Choroid plexus epithelial cell (primary cell): ENCODE measurements at regions not wholly inside any gene's neighbourhood (a gene's known extent, or its start where the extent isn't known, plus 50 kb on each side); places are given as distances from the start of the nearest gene placed in this dataset.

Experiments
- DNase-seq: peaks from one replicate; pipeline ENCODE4 v3.0.0-alpha.2; 2010; ENCODE audit warnings: low read depth
- H3K4me3 ChIP-seq: 2 replicates; pipeline ENCODE4 v1.5.1; 2011; ENCODE audit warnings: low read depth, mild to moderate bottlenecking, control low read depth, low read length, moderate library complexity
- TF ChIP-seq, protein P1 (sequence below): conservative IDR thresholded peaks from 2 replicates; pipeline ENCODE4 v1.5.1; 2011; ENCODE audit warnings: low read depth, mild to moderate bottlenecking, control low read depth, inconsistent platforms, low read length, moderate library complexity

DNA sequence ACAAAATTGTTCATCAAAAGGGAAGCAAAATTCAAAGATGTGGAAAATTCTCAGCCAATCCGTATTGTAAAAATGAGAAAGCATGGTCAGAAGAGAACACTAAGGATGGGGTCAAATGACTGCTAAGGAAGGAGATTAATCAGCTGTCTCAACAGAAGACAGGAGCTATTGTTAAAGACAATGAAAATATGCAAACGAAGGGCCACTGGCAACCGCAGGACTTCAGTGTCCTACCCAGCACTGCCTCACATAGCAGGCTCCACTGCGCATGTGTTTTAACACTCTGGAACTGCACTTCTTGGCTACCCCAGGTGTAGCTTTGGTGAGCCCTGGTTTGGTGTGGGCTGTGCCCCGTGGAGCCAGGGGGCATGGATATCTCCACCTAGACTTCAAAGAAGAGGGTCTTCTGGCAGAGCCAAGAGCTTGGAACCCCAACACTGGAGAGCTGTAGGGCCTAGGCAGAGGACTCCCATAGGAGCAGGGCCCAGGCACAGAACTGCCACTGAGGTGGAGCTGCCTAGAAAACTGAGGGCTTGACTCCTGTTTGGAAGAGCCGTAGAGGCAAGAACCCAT is 176.2 kb upstream of the GDF10 start:
- DNase-seq, result no peak
- no peak overlapping the region for H3K4me3 ChIP-seq
- TF ChIP-seq, protein P1, sequence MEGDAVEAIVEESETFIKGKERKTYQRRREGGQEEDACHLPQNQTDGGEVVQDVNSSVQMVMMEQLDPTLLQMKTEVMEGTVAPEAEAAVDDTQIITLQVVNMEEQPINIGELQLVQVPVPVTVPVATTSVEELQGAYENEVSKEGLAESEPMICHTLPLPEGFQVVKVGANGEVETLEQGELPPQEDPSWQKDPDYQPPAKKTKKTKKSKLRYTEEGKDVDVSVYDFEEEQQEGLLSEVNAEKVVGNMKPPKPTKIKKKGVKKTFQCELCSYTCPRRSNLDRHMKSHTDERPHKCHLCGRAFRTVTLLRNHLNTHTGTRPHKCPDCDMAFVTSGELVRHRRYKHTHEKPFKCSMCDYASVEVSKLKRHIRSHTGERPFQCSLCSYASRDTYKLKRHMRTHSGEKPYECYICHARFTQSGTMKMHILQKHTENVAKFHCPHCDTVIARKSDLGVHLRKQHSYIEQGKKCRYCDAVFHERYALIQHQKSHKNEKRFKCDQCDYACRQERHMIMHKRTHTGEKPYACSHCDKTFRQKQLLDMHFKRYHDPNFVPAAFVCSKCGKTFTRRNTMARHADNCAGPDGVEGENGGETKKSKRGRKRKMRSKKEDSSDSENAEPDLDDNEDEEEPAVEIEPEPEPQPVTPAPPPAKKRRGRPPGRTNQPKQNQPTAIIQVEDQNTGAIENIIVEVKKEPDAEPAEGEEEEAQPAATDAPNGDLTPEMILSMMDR, result no peak

DNA sequence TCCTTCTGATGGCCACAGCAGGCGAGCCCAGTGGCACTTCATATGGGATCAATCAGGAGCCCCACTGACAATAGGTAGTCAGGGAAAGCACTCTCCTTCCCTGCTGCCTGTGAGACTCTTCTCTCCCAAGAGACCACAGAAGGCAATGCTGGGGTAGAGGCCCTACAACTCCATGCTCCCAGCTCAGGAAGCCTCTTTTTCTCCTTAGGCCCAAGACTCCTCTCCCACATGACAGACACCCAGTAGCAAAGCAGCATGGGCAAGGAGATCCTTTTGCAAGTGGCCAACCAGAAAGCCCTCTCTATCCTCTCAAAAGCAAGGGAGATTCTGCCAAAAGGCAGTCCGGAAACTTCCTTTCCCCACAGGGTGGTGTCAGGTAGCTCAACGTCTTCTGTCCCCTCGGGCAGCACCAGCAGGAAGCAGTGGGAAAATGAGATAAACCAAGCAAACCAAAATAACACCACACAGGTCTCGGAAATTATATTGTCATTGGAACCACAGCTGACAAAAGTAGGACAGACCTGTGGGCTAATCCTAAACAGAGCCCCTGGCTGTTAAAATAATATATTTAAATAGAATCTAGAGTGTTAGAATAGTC is 172.7 kb upstream of the GDF10 start:
- H3K4me3 ChIP-seq, result no peak overlapping the region
- DNase-seq, result no peak
- TF ChIP-seq, protein P1, result no peak

DNA sequence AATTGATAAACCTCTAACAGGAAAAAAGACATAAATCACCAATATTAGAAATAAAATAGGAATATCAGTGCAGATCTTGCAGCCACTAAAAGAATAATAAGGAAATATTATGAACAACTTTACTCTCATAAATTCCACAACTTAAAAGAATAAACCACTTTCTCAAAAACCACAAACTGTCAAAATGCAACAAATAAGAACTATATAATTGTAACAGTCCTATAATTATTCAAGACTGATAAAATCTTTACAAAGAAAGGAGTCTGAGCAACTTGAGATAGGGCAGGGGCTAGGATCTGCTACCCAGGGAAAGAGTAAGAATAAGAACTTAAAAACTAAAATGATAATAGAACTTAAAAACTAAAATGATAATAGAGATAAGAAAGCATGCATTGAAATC is 169.5 kb upstream of the GDF10 start:
- no peak overlapping the region for H3K4me3 ChIP-seq
- TF ChIP-seq, protein P1, result no peak
- no peak for DNase-seq

DNA sequence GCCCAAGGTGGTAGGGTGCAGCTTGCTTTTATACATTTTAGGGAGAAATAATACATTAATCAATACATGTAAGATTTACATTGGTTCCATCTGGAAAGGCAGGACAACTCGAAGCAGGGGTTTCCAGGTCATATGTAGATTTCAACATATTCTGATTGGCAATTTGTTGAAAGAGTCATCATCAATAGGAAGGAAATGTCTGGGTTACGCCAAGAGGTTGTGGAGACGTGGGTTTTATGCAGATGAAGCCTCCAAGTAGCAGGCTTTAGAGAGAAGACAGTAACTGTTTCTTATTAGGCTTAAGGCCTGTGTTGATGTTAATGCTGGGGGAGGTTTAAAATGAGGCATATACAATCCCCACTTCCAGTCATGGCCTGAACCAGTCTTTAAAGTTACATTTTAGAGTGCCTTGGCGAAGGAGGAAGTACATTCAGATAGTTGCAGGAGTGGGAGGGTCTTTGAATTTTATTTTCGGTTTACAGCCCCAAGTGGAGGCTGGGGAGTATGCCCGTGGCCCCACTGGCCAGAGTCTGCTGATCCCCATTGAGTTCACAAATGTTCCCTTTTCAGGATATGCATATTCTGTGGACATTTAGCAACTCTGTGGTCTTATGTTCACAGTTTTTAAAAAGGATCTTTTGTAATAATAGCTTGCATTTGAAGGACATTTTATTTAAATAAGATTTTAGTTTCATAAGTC is 166.0 kb upstream of the GDF10 start:
- H3K4me3 ChIP-seq, result no peak overlapping the region
- DNase-seq, result no peak
- TF ChIP-seq, protein P1, result no peak

DNA sequence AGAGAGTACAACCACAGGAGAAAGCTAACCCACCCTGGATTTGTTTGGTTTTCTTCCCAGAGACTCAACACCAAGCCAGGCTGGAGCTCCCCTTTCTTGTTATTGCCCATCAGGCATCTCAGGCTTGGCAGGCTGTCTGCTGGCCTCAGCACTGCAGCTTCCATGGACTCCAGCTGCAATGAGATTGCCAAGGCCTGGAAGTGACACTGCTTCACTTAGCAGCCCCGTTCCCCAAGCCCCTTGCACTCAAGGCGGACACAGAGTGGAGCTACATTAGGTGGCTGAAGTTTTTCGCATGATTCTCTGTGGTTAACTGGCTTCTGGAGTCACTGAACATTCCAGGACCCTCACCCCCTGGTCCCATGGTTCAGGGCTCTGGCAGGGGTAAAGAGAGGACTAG is 163.1 kb upstream of the GDF10 start:
- peak; percentile 48 for DNase-seq
- TF ChIP-seq, protein P1, result no peak
- no peak overlapping the region for H3K4me3 ChIP-seq

DNA sequence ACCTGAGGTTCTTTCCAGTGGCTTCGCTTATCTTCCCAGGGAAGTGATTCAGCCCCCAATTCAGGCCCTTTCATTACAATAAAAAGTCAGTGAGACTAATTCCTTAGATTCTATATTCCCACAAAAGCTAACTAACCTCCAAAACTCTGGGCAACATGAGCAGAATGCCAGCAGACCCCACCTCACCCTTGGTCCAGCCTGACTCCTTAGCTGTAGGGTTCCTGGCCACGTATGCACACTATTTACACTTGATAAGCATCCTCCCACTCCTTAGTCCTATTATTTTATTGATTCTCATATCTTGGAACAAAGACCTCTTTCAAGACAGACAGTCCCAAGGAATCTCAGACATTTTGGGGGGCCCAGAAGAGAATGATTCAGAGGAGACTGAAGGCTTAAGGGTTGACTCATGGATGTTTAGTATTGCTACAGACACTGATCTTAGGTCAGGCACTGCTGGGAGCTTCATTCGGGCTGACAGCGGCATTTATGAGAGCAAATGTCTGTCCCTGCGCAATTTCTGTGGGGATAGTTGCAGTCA is 162.6 kb upstream of the GDF10 start:
- peak; percentile 93 for DNase-seq
- no peak overlapping the region for H3K4me3 ChIP-seq
- TF ChIP-seq, protein P1, result no peak
